GM23338 (cell line): ENCODE measurements at regions not wholly inside any gene's neighbourhood (a gene's known extent, or its start where the extent isn't known, plus 50 kb on each side); places are given as distances from the start of the nearest gene placed in this dataset.

Experiments used
- ATAC-seq: fragments of 200-7000 bp; cut with Tn5 transposase; 3 replicates; pipeline ENCODE4 v1.9.1; 2020
- DNase-seq: peaks from one replicate; pipeline ENCODE4 v3.0.0-alpha.2; 2015; ENCODE audit warnings: low spot score
- H2AFZ ChIP-seq: fragments of 200-600 bp; sonication (generic); 2 replicates; pipeline ENCODE4 v1.8.0; 2016; ENCODE audit warnings: antibody characterized with exemption, mild to moderate bottlenecking, moderate library complexity
- H3F3A ChIP-seq: fragments of 200-600 bp; sonication (generic); replicated peaks from 2 replicates; pipeline ENCODE4 v1.8.0; 2017; ENCODE audit warnings: antibody characterized with exemption, mixed run types, low read depth
- H3K27ac ChIP-seq: fragments of 200-600 bp; sonication (generic); 2 replicates; pipeline ENCODE4 v1.6.1; 2016; ENCODE audit warnings: low read depth
- H3K27me3 ChIP-seq: fragments of 200-600 bp; sonication (generic); 2 replicates; pipeline ENCODE4 v1.8.0; 2016; ENCODE audit warnings: mild to moderate bottlenecking, mixed run types, moderate library complexity; ENCODE audit not compliant: insufficient read depth
- H3K36me3 ChIP-seq: fragments of 200-600 bp; sonication (generic); 2 replicates; pipeline ENCODE4 v1.8.0; 2016; ENCODE audit warnings: mild to moderate bottlenecking; ENCODE audit not compliant: insufficient read depth
- H3K4me1 ChIP-seq: fragments of 200-600 bp; sonication (generic); 2 replicates; pipeline ENCODE4 v1.8.0; 2016; ENCODE audit warnings: mild to moderate bottlenecking, moderate library complexity; ENCODE audit not compliant: insufficient read depth
- H3K4me2 ChIP-seq: fragments of 200-600 bp; sonication (generic); 2 replicates; pipeline ENCODE4 v1.7.1; 2017; ENCODE audit warnings: mixed run types
- H3K4me3 ChIP-seq: fragments of 200-600 bp; sonication (generic); 2 replicates; pipeline ENCODE4 v1.6.1; 2016; ENCODE audit warnings: mixed run types
- H3K79me2 ChIP-seq: fragments of 200-600 bp; sonication (generic); replicated peaks from 2 replicates; pipeline ENCODE4 v1.8.0; 2017; ENCODE audit warnings: mild to moderate bottlenecking; ENCODE audit not compliant: insufficient read depth
- H3K9me2 ChIP-seq: fragments of 200-600 bp; sonication (generic); 2 replicates; pipeline ENCODE4 v1.8.0; 2017; ENCODE audit not compliant: insufficient read depth
- H4K20me1 ChIP-seq: fragments of 200-600 bp; sonication (generic); replicated peaks from 2 replicates; pipeline ENCODE4 v1.8.0; 2017; ENCODE audit warnings: mild to moderate bottlenecking; ENCODE audit not compliant: insufficient read depth
- H3K27ac Mint-ChIP-seq: 2 replicates; pipeline ENCODE4 v1.8.0; 2020; ENCODE audit warnings: inconsistent platforms, mild to moderate bottlenecking, moderate library complexity, mixed read lengths
- H3K27me3 Mint-ChIP-seq: 3 replicates; pipeline ENCODE4 v1.8.0; 2022; ENCODE audit warnings: low read depth, mild to moderate bottlenecking, moderate library complexity, mixed read lengths, inconsistent platforms; ENCODE audit not compliant: insufficient read depth, poor library complexity
- H3K36me3 Mint-ChIP-seq: 3 replicates; pipeline ENCODE4 v1.8.0; 2021; ENCODE audit warnings: low read depth, mild to moderate bottlenecking, inconsistent platforms, moderate library complexity, mixed read lengths
- H3K4me1 Mint-ChIP-seq: 3 replicates; pipeline ENCODE4 v1.8.0; 2020; ENCODE audit warnings: mild to moderate bottlenecking, inconsistent platforms, mixed read lengths
- H3K4me3 Mint-ChIP-seq: 3 replicates; pipeline ENCODE4 v1.8.0; 2021; ENCODE audit warnings: moderate library complexity, mild to moderate bottlenecking, inconsistent platforms, mixed read lengths
- H3K9me3 Mint-ChIP-seq: 3 replicates; pipeline ENCODE4 v1.8.0; 2020; ENCODE audit warnings: moderate library complexity, mild to moderate bottlenecking, inconsistent platforms, mixed read lengths
- CREB1 ChIP-seq: fragments of 250-450 bp; sonication (Bioruptor Pico); IDR thresholded peaks from 2 replicates; pipeline ENCODE4 v1.5.0; 2020; ENCODE audit warnings: low read depth, mild to moderate bottlenecking, moderate library complexity
- CTCF ChIP-seq, 2 experiments: fragments of 200-600 bp in 1 of 2; sonication (generic) in 1 of 2; conservative IDR thresholded peaks; 2 replicates each; pipeline versions ENCODE4 v1.5.1 to v1.6.1; 2016 to 2017; ENCODE audit warnings: antibody characterized with exemption in 2 of 2, low read depth in 2 of 2, mild to moderate bottlenecking in 2 of 2, moderate library complexity in 1 of 2
- EZH2phosphoT487 ChIP-seq: fragments of 200-600 bp; sonication (generic); IDR thresholded peaks from one replicate; pipeline ENCODE4 v1.8.1; 2018; ENCODE audit warnings: antibody characterized with exemption; ENCODE audit not compliant: unreplicated experiment
- JUNB ChIP-seq: IDR thresholded peaks from one replicate; pipeline ENCODE4 v1.6.1; 2016; ENCODE audit warnings: antibody characterized with exemption; ENCODE audit not compliant: unreplicated experiment
- POLR2AphosphoS5 ChIP-seq: IDR thresholded peaks from 2 replicates; pipeline ENCODE4 v1.6.1; 2016; ENCODE audit warnings: antibody characterized with exemption, low read depth
- ZNF114 ChIP-seq: fragments of 250-450 bp; sonication (Bioruptor Pico); IDR thresholded peaks from 2 replicates; pipeline ENCODE4 v1.5.0; 2020; ENCODE audit warnings: mild to moderate bottlenecking, moderate library complexity
- TF ChIP-seq, protein P1 (sequence below): IDR thresholded peaks from one replicate; pipeline ENCODE4 v1.6.1; 2018; ENCODE audit warnings: antibody characterized with exemption; ENCODE audit not compliant: unreplicated experiment

GRCh38 chr4:3372933-3373465 is 68.8 kb upstream of the HGFAC start:
- Histone ChIP-seq H3K9me2 (no peaks in the 10 kb centered on the region), H3K4me1 (peaks cover 27% of the 10 kb centered on the region), H3K27me3 (no peaks in the 10 kb centered on the region), H3K4me3 (no peak overlapping the region), H3K4me2 (no peak overlapping the region), H3K36me3 (no peaks in the 10 kb centered on the region), H4K20me1 (no peaks in the 10 kb centered on the region), H3K79me2 (no peaks in the 10 kb centered on the region), H3K27ac (no peak overlapping the region), H3F3A (0 out of 2 replicates have a peak, but pooled peaks cover 2% of the 10 kb centered on the region), H2AFZ (no peak overlapping the region)
- Mint-ChIP-seq H3K27ac (no peak overlapping the region), H3K36me3 (peaks cover 3% of the 10 kb centered on the region; the same call in 2 of the 3 replicates), H3K4me1 (peaks cover 47% of the 10 kb centered on the region), H3K27me3 (peaks cover 39% of the 10 kb centered on the region), H3K4me3 (no peak overlapping the region), H3K9me3 (no peaks in the 10 kb centered on the region)
- DNase-seq, result no peak
- no peak for ATAC-seq
- TF ChIP-seq JUNB (no peak), POLR2AphosphoS5 (no peak), CTCF (conservative IDR thresholded peaks at IDR 0.05; ENCODE audit: low read depth in 2 of 2) (peak in 1 of 2 experiments; percentile 16; a peak in 1 of 4 replicates)

DNA sequence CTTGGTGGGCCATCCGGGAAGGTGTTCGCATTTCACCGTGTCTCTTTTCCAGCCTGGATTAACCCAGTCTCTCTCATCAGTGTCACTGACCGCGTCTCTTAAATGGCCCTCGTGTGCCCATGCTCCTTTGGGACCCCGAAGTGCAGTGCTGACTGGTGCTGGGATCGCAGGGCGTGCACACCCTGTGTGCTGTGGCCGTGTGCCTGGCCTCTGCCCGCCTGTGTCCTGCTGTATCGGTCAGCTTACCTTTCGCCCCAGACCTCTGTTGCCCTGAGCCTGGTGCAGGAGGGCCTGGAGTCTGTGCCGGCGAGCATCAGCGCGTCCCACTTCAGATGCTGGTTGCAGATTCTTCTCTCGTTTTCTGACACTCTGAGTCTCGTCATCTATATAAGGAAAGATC is 68.3 kb upstream of the HGFAC start:
- H3K36me3 Mint-ChIP-seq, result peaks cover 8% of the 10 kb centered on the region; the same call in 2 of the 3 replicates
- H3K4me1 Mint-ChIP-seq, result peaks cover 43% of the 10 kb centered on the region

More for the DNA sequence above, 68.3 kb upstream of the HGFAC start:
- no peaks in the 10 kb centered on the region for H3K79me2 ChIP-seq
- H3K27ac ChIP-seq, result no peak overlapping the region
- H3K27ac Mint-ChIP-seq, result no peak overlapping the region
- no peaks in the 10 kb centered on the region for H3K9me2 ChIP-seq
- H3K36me3 ChIP-seq, result no peaks in the 10 kb centered on the region
- TF ChIP-seq EZH2phosphoT487 (no peak), ZNF114 (no peak), JUNB (no peak), CREB1 (no peak)
- TF ChIP-seq, protein P1, sequence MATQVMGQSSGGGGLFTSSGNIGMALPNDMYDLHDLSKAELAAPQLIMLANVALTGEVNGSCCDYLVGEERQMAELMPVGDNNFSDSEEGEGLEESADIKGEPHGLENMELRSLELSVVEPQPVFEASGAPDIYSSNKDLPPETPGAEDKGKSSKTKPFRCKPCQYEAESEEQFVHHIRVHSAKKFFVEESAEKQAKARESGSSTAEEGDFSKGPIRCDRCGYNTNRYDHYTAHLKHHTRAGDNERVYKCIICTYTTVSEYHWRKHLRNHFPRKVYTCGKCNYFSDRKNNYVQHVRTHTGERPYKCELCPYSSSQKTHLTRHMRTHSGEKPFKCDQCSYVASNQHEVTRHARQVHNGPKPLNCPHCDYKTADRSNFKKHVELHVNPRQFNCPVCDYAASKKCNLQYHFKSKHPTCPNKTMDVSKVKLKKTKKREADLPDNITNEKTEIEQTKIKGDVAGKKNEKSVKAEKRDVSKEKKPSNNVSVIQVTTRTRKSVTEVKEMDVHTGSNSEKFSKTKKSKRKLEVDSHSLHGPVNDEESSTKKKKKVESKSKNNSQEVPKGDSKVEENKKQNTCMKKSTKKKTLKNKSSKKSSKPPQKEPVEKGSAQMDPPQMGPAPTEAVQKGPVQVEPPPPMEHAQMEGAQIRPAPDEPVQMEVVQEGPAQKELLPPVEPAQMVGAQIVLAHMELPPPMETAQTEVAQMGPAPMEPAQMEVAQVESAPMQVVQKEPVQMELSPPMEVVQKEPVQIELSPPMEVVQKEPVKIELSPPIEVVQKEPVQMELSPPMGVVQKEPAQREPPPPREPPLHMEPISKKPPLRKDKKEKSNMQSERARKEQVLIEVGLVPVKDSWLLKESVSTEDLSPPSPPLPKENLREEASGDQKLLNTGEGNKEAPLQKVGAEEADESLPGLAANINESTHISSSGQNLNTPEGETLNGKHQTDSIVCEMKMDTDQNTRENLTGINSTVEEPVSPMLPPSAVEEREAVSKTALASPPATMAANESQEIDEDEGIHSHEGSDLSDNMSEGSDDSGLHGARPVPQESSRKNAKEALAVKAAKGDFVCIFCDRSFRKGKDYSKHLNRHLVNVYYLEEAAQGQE, result no peak
- peaks cover 36% of the 10 kb centered on the region for H3K27me3 Mint-ChIP-seq
- H3F3A ChIP-seq, result 0 out of 2 replicates have a peak, but pooled peaks cover 2% of the 10 kb centered on the region
- H2AFZ ChIP-seq, result no peak overlapping the region
- DNase-seq, result no peak
- no peak for ATAC-seq
- H3K4me3 ChIP-seq, result no peak overlapping the region
- H3K4me1 ChIP-seq, result peaks cover 27% of the 10 kb centered on the region
- no peak overlapping the region for H3K4me3 Mint-ChIP-seq
- no peak overlapping the region for H3K4me2 ChIP-seq
- peaks cover under 1% of the 10 kb centered on the region; the same call in 1 of the 3 replicates for H3K9me3 Mint-ChIP-seq
- H4K20me1 ChIP-seq, result no peaks in the 10 kb centered on the region
- H3K27me3 ChIP-seq, result no peaks in the 10 kb centered on the region
